Activated CD8-positive, alpha-beta memory T cell treated with anti-CD3 and anti-CD28 coated beads for 1 hour (primary cell): ENCODE measurements at regions not wholly inside any gene's neighbourhood (a gene's known extent, or its start where the extent isn't known, plus 50 kb on each side); places are given as distances from the start of the nearest gene placed in this dataset.

ENCODE experiments used
- DNase-seq, 2 donors: peaks; one replicate each; pipeline ENCODE4 v3.0.0-alpha.2; 2020; ENCODE audit warnings: low read depth in 1 of 2; ENCODE audit errors: extremely low read depth in 1 of 2

DNA sequence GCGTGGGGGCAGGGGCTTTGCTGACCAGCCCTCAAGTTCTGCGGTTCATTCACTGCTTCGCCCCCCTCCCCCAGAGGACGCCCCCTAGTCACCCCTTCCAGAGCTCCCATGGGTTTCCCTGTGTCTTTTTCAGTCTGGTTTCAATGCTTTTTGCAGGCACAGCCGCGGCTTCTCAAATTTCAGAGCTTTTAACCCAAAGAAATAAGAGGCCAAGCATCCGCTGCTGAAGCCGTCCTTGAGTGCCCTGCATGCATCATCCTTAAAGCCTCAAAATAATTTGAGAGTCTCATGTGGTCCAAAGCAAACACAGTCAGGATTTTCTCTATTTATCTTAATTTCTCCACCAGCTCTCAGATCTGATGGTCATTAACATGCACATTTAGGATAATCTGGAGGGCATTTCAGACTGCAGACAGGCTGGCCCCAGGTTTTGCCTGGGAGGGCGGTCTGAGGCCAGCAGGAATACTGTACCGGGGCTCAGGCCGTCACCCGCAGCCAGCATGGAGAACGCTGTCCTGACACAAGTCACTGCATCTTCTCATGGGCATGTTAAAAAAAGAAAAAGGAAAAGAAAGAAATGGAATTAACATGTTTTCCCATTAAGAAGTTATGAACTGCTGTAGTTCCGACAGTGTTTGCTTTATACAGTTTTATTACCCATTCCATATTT, 420.8 kb upstream of the IRX4 start:
- DNase-seq: no peak

DNA sequence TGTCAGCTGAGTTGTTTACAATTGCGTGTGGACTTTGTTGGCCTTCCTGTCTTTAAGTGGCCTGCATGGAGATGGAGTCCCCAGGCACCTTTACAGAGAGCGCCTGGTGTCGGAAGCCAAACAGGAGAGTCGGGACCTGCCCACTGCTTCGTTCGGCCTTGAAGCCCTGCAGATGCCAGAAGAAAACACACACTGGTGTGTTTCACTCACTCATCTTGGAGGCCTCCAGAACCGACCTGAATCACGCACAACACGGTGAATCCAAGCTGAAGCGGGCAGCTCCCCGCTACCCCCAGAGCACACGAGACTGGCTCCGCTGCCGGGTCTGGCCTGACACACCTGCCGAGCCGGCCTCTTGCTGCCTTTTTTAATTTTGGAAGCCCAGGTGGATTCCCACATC, 419.4 kb upstream of the IRX4 start:
- no peak for DNase-seq

DNA sequence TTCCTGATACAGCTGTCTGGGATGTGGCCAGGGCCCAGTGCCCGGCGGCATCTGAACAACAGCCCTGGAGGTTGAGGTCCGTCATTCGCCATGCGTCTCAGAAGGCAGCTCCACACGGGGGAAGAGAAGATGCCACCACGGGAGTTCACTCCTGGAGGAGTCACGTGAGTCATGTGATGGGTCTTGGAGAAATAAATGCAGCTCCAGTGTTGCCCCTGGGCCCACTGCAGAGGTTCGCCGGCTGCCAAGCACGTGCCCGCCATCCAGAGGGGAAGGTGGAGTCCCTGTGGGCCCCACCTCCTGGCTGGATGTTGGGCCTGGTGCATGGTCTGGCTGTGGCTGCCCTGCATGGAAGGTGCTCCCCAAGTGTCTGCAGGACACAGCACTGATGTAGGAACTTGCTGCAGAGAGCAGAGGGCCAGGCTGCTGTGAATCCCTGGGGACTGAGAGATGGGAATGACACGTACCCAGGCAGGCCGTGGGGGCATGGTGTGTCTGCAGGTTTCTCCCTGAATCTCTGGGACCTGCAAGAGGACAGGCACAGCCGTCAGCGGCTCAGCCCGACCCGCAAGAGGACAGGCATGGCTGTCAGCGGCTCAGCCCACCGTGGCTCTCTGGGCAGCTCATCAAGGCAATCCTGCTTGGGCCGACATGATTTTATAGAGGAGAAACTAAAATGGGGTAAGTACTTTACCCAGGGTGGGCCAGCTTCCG, 418.3 kb upstream of the IRX4 start:
- no peak for DNase-seq

DNA sequence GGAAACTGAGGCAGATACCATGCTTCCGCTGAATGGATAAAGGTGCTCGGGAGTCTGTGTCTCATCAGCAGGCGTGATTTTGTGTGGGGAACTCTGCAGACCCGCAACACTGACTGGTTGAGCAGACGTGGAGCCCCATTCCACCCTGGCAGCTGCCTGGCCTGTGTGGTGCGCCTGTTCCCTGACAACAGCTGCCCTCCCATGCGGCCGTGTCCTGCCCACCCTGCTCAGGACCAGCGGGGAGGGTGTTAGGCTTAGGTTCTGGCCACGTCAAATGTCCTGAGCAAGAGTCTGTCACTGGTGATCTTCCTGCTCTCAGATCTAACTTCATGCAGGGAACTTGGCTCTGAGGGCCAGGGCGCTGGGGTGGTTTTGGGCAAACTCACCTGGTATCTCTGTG, 417.7 kb upstream of the IRX4 start:
- DNase-seq: no peak

DNA sequence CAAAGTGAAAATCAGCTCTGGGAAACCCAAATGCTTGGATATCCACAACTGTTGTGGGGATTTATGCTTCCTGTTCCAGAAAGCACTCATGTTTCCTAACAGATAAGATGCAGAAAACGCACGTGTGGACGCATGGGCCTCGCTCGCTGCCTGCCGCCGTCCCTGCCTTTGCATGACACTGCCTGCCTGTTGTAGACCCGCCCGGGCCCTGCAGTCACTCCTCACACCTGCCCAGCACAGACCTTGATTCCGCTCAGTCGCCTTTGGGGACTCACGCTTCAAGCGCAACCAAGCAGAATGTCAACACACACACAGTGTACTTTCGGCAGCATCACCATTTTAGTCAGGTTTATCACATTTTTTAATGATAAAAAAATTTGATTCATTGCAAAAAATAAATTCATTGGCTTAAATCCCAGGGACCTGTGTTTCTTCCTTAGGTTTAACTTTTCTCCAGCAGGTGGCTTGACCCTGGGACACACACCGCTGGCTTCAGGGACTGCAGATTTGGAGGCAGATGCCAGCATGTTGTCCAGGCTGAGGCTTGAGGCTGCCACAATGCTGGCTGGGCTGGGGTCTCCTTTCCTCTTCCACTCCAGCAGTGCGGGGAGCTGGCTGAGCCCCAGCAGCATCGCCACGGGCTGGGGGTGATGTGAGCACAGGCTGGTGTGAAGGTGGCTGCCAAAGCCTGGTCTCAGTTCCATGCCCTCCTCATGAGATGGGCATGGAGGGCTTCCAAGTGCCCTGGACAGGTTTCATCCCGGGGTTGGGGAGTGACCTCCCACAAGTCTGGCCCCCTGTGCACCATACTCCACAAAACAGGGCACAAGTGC, 416.9 kb upstream of the IRX4 start:
- DNase-seq: no peak

DNA sequence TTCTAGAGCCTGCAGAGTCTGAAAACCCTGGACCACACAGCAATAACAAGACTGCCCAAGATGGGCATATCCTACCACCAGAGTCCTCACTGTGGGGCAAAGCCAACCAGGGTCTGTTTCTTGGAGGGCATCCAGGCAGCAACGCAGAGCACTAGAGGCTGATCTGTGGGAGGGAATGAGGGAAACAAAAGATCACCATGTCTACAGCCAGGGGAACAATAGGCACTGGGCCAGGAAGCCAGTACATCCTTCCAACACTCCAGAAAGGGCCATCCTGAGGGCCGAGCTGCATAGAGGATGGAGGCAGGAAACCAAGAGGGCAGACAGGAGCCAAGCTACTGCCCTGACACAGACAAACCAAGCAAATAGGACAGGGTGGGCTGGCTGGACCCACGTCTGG, 416.1 kb upstream of the IRX4 start:
- DNase-seq: no peak

DNA sequence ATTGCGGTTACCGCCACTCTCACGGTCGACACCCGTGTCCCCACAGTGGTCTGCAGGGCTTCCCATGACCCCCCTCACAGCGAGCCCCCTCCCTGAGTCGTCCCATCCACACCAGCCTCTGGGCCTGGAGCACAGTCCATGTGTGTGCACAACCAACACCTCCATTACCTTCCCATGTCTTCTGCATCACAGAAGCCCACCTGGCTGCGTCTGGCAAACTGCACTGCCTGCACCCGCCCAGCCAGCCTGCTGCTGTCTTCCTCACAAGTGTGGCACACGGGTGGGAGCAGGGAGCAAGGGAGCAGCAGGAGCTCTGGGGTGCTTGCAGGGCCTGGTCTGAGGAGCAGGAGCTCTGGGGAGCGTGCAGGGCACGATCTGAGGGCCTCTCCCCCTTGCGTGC, 415.3 kb upstream of the IRX4 start:
- DNase-seq: no peak

DNA sequence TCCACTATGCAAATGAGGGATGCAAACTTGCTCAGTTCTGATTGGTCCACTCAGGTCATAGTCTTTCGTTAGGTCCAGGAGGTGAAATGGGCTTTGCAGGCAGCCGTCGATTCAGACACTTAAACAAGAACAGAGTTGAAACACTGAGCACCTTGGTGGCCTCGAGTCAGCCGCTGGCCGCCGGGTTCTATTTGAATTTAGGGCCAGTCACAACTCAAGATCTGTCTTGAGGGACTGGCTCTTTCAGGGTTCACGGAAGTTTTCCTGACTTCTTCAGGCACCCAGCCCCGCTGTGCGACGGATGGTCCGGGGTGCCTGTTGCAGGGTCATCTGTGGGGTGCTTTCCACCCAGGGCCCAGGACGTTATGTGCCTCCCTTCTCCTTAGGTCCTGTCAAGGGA, 412.8 kb upstream of the IRX4 start:
- no peak for DNase-seq

DNA sequence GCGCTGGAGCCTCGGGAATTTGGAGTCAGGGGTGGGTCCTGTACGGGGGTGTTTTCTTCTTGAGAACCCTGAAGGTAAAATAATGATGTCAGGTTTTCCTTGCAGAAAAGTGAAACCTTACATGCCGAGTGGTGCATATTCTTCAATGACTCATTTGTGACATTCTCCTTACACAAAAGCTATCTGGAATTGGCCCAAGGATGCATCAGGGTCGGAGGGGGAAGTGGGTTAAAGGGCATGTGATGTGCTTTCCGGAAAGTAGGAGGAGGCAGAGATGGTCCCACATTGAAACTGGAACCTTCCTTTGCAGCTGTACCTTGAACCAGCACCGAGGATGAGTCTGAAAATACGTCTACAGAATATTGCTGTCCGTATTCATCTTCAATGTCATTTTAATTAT, 411.2 kb upstream of the IRX4 start:
- no peak for DNase-seq

DNA sequence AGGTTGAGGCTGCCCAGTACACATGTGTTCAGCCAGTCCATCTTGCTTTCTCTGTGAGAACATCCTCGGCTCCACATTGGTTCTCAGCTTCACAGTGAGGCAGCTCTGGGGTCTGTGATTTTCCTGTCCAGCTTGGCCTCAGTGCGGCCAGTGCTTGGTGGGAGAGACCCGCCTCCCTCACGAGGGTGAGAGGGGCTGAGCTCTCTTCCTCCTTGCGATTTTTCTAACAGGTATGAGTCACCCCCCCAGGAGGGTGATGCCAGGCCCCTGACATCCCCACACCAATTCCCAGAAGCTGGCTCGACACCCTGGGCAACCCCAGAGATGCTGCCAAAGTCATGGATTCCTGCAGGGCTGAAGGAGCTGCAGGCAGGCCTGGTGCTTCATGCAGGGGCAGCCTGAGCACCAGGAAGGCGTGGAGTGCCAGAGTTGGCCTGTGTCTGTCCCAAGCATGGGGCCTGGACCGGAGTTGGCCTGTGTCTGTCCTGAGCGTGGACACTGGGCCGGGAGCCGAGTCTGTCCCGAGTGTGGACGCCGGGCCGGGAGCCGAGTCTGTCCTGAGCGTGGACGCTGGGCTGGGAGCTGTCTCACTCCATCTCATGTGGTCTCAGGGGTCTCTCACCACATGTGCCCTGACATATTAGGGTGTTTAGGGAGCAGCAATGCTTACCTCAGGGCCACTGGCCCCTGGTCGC, 408.6 kb upstream of the IRX4 start:
- DNase-seq: no peak

DNA sequence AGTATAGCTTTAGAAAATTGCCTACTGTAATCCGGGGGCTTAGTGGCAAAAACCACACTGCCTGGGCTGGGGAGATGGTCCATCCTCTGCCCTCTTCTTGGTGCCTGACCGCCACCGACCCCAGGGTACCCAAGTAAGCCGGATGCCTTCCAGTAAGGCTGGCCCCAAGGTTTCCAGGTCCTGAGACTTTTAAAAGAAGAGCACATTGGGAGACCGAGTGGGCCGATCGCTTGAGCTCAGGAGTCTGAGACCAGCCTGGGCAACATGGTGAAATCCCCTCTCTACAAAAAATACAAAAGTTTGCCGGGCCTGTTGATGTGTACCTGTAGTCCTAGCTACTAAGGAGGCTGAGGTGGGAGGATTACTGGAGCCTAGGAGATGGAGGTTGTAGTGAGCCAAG, 406.7 kb upstream of the IRX4 start:
- DNase-seq: no peak

DNA sequence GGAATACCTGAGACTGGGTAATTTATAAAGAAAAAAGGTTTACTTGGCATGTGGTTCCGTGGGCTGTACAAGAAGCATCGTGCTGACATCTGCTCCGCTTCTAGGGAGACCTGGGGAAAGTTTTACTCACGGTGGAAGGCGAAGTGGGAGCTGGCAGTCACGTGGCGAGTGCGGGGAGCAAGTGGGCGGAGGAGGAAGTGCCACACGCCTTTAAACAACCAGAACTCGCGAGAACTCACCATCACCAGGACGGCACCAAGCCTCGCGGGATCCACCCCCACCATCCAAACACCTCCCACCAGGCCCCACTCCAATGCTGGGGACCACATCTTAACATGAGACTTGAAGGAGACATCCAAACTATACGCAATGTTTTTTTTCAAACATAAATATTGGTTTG, 406.2 kb upstream of the IRX4 start:
- DNase-seq: no peak

DNA sequence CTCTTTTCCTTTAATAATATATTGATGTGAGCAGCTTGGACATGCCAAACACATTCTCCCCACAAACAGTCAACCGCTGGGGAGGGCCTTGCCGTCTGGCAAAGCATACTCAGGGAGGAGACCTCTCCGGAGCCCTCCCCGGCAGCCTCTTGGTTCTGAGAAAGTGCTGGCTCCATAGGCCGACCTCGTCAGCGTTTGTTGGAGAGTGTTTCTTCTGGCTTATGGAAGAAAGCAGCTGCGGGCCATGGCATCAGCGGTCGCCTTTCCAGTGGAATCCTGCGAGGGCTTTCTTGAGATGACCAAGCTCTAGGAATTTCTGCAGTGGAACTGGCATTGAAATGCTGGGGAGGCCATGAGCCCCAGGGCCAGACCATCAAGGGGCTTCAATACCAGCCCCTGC, 405.7 kb upstream of the IRX4 start:
- no peak for DNase-seq

DNA sequence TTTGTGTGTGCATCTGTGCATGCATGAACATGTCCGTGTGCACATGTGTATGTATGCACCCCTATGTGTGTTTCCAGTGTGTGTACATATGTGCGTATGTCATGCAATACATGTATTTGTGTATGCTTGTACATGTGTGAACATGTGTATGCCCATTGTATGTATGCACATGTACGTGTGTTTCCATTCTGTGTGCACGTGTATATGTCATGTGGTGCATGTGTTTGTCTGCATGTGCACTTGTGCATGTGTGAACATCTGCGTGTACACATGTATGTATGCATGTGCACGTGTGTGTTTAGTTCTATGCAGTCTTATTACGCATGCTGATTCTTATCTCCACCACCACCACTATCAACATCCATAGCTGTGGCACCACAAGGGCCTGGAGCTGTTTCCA, 403.5 kb upstream of the IRX4 start:
- DNase-seq: no peak

DNA sequence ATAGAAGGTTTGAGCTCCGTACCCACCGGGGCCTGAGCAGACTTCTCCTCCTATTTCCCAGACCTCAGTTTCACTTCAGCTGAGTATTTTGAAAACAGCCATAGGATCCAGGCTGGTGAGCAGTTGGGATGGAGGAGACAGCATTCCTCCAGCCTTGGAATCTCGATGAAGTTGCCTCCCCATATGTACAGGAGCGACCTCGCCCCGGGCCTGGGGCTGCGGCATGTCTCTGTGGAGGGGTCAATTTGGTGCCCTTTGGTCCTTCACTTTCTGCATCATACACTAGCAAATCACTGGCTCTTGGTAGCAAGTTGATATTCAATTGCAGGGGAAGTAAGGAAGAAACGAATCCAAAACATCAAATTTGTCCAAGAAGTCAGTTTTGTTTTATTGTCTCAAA, 402.0 kb upstream of the IRX4 start:
- DNase-seq: no peak

DNA sequence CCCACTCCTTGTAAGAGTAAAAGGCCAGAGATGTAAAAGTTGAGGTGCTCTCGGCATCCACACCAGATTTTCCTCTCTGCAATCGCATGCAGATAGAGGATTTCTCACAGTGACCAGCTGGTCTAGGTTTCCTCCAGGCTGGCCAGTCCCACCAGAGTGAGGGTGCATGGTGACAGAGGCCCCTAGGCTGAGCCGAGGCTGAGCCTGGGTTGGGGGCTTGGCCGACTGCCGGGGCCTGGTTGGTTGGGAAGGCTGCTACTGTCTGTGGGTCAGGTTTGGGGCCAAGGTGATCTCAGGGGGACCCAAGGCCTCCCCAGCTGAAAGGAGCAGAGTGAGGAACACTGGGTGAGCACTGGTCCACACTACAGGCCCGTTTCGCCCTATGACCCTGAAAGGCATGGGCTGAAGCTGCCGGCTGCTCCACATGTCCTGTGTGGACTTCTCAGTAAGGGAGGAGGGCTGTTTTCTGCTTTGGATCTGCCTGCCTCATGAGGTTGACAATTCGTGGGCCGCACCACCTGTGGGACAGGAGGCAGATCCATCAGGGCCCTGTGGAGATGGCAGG, 400.8 kb upstream of the IRX4 start:
- DNase-seq: no peak

DNA sequence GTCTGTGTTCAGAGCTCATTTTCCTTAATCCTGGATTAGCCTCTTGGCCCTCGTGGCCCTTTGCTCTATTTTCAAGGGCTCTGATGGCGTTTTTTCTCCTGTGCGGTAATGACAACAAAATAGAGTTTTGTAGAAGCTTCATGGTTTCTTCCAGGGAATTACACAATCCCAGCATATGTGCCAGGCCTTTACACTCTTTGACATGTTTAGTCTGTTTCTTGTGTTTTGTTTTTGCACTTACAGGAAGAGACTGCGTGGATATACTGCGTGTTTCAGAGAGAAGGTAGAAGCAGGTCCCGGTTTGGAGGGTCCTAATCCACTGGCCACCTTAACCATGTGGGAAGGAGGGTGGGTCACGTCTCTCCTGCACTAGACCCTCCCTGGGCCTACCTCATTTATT, 400.2 kb upstream of the IRX4 start:
- DNase-seq: no peak

DNA sequence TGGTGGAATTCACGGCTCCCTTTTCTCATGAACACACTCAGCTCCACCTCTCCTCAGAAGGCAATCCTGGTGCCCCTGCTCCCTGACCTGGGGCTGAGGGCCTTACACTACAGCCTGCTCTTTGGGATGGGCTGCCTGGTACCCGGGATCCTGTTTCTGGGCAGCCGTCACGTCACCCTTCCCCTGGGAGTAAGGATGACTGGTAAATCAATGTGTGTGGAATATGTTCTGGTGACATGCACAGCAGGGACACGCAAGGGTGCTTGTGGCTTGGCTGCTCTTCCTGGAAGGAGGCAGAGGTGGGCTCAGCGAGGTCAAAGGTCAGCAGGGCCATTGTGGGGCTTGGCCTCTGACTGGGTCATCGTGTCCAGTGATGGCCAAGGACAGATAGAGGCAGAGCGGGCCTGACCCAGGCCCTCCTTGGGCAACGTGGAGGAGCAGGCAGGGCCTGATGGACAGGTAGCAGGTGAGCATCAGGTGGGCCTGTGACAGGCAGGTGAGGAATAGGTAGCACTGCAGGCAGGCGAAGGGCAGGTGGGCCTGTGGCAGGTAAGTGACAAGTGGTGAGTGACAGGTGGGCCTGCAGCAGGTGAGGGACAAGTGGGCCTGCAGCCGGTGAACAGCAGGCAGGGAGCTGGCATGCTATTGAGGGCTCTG, 399.4 kb upstream of the IRX4 start:
- DNase-seq: no peak

DNA sequence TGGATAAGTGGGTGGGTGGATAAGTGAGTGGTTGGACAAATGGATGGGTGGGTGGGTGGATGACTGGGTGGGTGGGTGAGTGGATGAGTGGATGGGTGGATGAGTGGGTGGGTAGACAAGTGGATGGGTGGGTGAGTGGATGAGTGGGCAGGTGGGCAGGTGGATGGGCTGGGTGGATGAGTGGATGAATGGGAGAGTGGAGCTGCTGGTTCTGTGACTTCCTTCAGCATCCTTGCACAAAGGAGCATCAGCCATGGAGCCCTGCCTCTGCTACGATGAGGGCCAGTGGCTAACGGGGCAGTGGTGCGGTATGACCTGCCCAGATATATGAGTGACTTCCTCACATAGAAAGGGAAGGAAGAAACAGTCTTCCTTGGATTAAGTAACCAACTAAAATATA, 398.7 kb upstream of the IRX4 start:
- DNase-seq: no peak

DNA sequence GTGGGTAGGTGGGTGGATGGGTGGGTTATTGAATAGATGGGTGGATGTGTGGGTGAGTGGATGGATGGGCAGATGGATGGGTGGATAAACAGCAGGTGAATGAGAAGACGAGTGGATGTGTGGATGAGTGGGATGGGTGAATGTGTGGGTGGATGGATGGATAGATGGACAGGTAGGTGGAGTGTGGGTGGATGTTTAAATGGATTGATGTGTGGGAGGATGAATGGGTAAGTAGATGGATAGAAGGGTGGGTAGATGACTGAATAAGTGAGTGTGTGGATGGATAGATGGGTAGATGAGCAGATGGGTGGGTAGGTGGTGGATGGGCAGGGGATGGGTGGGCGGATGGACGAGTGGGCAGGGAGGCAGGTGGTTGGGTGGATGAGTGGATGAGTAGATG, 397.6 kb upstream of the IRX4 start:
- no peak for DNase-seq
